Small intestine (tissue), 7 donors: ENCODE measurements at regions not wholly inside any gene's neighbourhood (a gene's known extent, or its start where the extent isn't known, plus 50 kb on each side); places are given as distances from the start of the nearest gene placed in this dataset.

Source experiments
- DNase-seq, 2 donors: peaks; one replicate each; pipeline versions ENCODE4 v3.0.0 to v3.0.0-alpha.2; 2013
- FAIRE-seq: peaks from 2 replicates; lab custom pipeline; 2012; peaks lifted over from hg19 to GRCh38; lab: Jason Lieb, UNC
- H3K27ac ChIP-seq, 3 donors: one replicate each; pipeline ENCODE4 v1.5.1; 2013; ENCODE audit warnings: low read length in 2 of 3, mild to moderate bottlenecking in 2 of 3, control low read depth in 1 of 3, inconsistent platforms in 1 of 3, low read depth in 1 of 3, moderate library complexity in 1 of 3
- H3K27me3 ChIP-seq, 3 donors: one replicate each; pipeline ENCODE4 v1.6.1; 2013; ENCODE audit warnings: low read length in 3 of 3, inconsistent platforms in 1 of 3; ENCODE audit not compliant: control insufficient read depth in 3 of 3, insufficient read depth in 3 of 3
- H3K36me3 ChIP-seq, 3 donors: one replicate each; pipeline ENCODE4 v1.6.1; 2013; ENCODE audit warnings: low read length in 3 of 3, inconsistent platforms in 1 of 3, low read depth in 1 of 3, mild to moderate bottlenecking in 1 of 3, moderate library complexity in 1 of 3; ENCODE audit not compliant: control insufficient read depth in 3 of 3, insufficient read depth in 2 of 3
- H3K4me1 ChIP-seq, 3 donors: one replicate each; pipeline ENCODE4 v1.6.1; 2013; ENCODE audit warnings: low read length in 2 of 3, inconsistent platforms in 1 of 3, low read depth in 1 of 3, mild to moderate bottlenecking in 1 of 3, moderate library complexity in 1 of 3; ENCODE audit not compliant: control insufficient read depth in 3 of 3, insufficient read depth in 2 of 3
- H3K4me3 ChIP-seq, 3 donors: one replicate each; pipeline ENCODE4 v1.5.1; 2013; ENCODE audit warnings: low read length in 3 of 3, control low read depth in 1 of 3, inconsistent platforms in 1 of 3, low read depth in 1 of 3, mild to moderate bottlenecking in 1 of 3, moderate library complexity in 1 of 3
- H3K9me3 ChIP-seq, 2 donors: one replicate each; pipeline ENCODE4 v1.6.1; 2013; ENCODE audit warnings: low read depth in 1 of 2, low read length in 1 of 2; ENCODE audit not compliant: control insufficient read depth in 2 of 2, insufficient read depth in 1 of 2
- WGBS, 3 donors: extraction: QIAGEN DNeasy Blood & Tissue Kit; methylation state at CpG; one replicate each; pipeline ENCODE4 v1.1.7; 2013; 5-methylcytosine and 5-hydroxymethylcytosine counted together
- donor health status: healthy with polysubstance abuse.
- donor health status: control.
- donor health status: control.
- donor health status: Bipolar disorder and iron deficiency.
- donor health status: healthy.

- 59 to 77% (median 68%) methylated on average over 4 of the region's 4 CpGs for WGBS, 3 donors
- FAIRE-seq (no peak), DNase-seq (no peak)
- H3K9me3 ChIP-seq, result no peaks in the 10 kb centered on the region
- no peak overlapping the region for H3K4me3 ChIP-seq
- H3K27me3 ChIP-seq, result no peaks in the 10 kb centered on the region
- H3K4me1 ChIP-seq, result no peaks in the 10 kb centered on the region
- no peak overlapping the region for H3K27ac ChIP-seq
- no peaks in the 10 kb centered on the region for H3K36me3 ChIP-seq
Observed at GRCh38 chr3:87576752-87577151, 300.4 kb upstream of the POU1F1 start.

- Histone ChIP-seq H3K4me1 (no peaks in the 10 kb centered on the region), H3K27ac (no peak overlapping the region), H3K36me3 (no peaks in the 10 kb centered on the region), H3K4me3 (no peak overlapping the region), H3K27me3 (no peaks in the 10 kb centered on the region), H3K9me3 (no peaks in the 10 kb centered on the region)
- WGBS, 3 donors, result 20 to 51% (median 41%) methylated on average over 5 of the region's 5 CpGs
- DNase-seq, result no peak
- no peak for FAIRE-seq
Observed at GRCh38 chr3:87575550-87575949, 299.2 kb upstream of the POU1F1 start.

GRCh38 chr3:87568331-87568730 lies 291.9 kb upstream of the POU1F1 start:
- no peaks in the 10 kb centered on the region for H3K4me1 ChIP-seq
- FAIRE-seq, result no peak
- no peaks in the 10 kb centered on the region for H3K27me3 ChIP-seq
- no peak for DNase-seq
- no peak overlapping the region for H3K27ac ChIP-seq
- H3K9me3 ChIP-seq, result no peaks in the 10 kb centered on the region
- H3K4me3 ChIP-seq, result no peak overlapping the region
- no peaks in the 10 kb centered on the region for H3K36me3 ChIP-seq
- WGBS, 3 donors, result 75 to 84% (median 76%) methylated on average over 5 of the region's 5 CpGs

- Histone ChIP-seq H3K4me3 (no peak overlapping the region), H3K4me1 (no peaks in the 10 kb centered on the region), H3K27me3 (no peaks in the 10 kb centered on the region), H3K9me3 (no peaks in the 10 kb centered on the region), H3K36me3 (no peaks in the 10 kb centered on the region), H3K27ac (no peak overlapping the region)
- no peak for DNase-seq
- FAIRE-seq, result no peak
- 39 to 78% (median 65%) methylated on average over 1 of the region's 1 CpG for WGBS, 3 donors
Observed at GRCh38 chr3:87564438-87564837, 288.1 kb upstream of the POU1F1 start.

GRCh38 chr3:87563712-87564111 lies 287.3 kb upstream of the POU1F1 start:
- DNase-seq (no peak), FAIRE-seq (no peak)
- no peaks in the 10 kb centered on the region for H3K36me3 ChIP-seq
- 35 to 62% (median 50%) methylated on average over 4 of the region's 4 CpGs for WGBS, 3 donors
- no peaks in the 10 kb centered on the region for H3K9me3 ChIP-seq
- H3K4me1 ChIP-seq, result no peaks in the 10 kb centered on the region
- no peaks in the 10 kb centered on the region for H3K27me3 ChIP-seq
- H3K4me3 ChIP-seq, result no peak overlapping the region
- no peak overlapping the region for H3K27ac ChIP-seq

- H3K27me3 ChIP-seq, result no peaks in the 10 kb centered on the region
- no peaks in the 10 kb centered on the region for H3K36me3 ChIP-seq
- no peaks in the 10 kb centered on the region for H3K4me1 ChIP-seq
- no peak overlapping the region for H3K27ac ChIP-seq
- no peak overlapping the region for H3K4me3 ChIP-seq
- WGBS, 3 donors, result 70 to 74% (median 72%) methylated on average over 3 of the region's 3 CpGs
- H3K9me3 ChIP-seq, result no peaks in the 10 kb centered on the region
- no peak for FAIRE-seq
- no peak for DNase-seq
Observed at GRCh38 chr3:87558492-87558891, 282.1 kb upstream of the POU1F1 start.

- no peak overlapping the region for H3K4me3 ChIP-seq
- H3K4me1 ChIP-seq, result no peaks in the 10 kb centered on the region
- DNase-seq (no peak), FAIRE-seq (no peak)
- H3K27ac ChIP-seq, result no peak overlapping the region
- H3K27me3 ChIP-seq, result no peaks in the 10 kb centered on the region
- no peaks in the 10 kb centered on the region for H3K36me3 ChIP-seq
- 36 to 54% (median 37%) methylated on average over 1 of the region's 1 CpG for WGBS, 3 donors
- H3K9me3 ChIP-seq, result no peaks in the 10 kb centered on the region
Observed at GRCh38 chr3:87555290-87555689, 278.9 kb upstream of the POU1F1 start.

GRCh38 chr3:87553058-87553457 lies 276.7 kb upstream of the POU1F1 start:
- Histone ChIP-seq H3K27me3 (no peaks in the 10 kb centered on the region), H3K9me3 (no peaks in the 10 kb centered on the region), H3K4me3 (no peak overlapping the region), H3K4me1 (no peaks in the 10 kb centered on the region), H3K27ac (no peak overlapping the region), H3K36me3 (no peaks in the 10 kb centered on the region)
- 15 to 43% (median 33%) methylated on average over 3 of the region's 3 CpGs for WGBS, 3 donors
- no peak for FAIRE-seq
- peak; percentile 3 for DNase-seq

- Histone ChIP-seq H3K4me3 (no peak overlapping the region), H3K4me1 (no peaks in the 10 kb centered on the region), H3K27ac (no peak overlapping the region), H3K9me3 (no peaks in the 10 kb centered on the region), H3K27me3 (no peaks in the 10 kb centered on the region), H3K36me3 (no peaks in the 10 kb centered on the region)
- 80 to 83% (median 82%) methylated on average over 3 of the region's 3 CpGs for WGBS, 3 donors
- DNase-seq, result no peak
- no peak for FAIRE-seq
Observed at GRCh38 chr3:87550892-87551291, 274.5 kb upstream of the POU1F1 start.
